Calu3 (cell line): ENCODE measurements at regions not wholly inside any gene's neighbourhood (a gene's known extent, or its start where the extent isn't known, plus 50 kb on each side); places are given as distances from the start of the nearest gene placed in this dataset.

Experiments
- BruUV-seq: library from RNA; stranded (reverse); fragments of 400-500 nt; replicated peaks from 2 replicates; lab custom pipeline; 2021; lab: Mats Ljungman, UMichigan
- CTCF ChIA-PET: fragments of 300-600 bp; sonication (Branson Sonifier 250); formaldehyde crosslinking; loops from one replicate; lab custom pipeline; 2022; ENCODE audit warnings: antibody characterized with exemption; lab: Charles Lee
- DNase-seq: peaks from one replicate; pipeline ENCODE4 v3.0.0; 2022
- H3K27ac Mint-ChIP-seq: one replicate; pipeline ENCODE4 v1.8.0; 2022; ENCODE audit warnings: mixed read lengths; ENCODE audit not compliant: unreplicated experiment
- H3K27me3 Mint-ChIP-seq: one replicate; pipeline ENCODE4 v1.8.0; 2022; ENCODE audit warnings: mixed read lengths; ENCODE audit not compliant: unreplicated experiment
- H3K36me3 Mint-ChIP-seq: one replicate; pipeline ENCODE4 v1.8.0; 2022; ENCODE audit warnings: mild to moderate bottlenecking, moderate library complexity, mixed read lengths; ENCODE audit not compliant: insufficient read depth, unreplicated experiment
- H3K4me1 Mint-ChIP-seq: one replicate; pipeline ENCODE4 v1.8.0; 2022; ENCODE audit warnings: mild to moderate bottlenecking, low read depth, mixed read lengths; ENCODE audit not compliant: unreplicated experiment
- H3K4me3 Mint-ChIP-seq: one replicate; pipeline ENCODE4 v1.8.0; 2022; ENCODE audit warnings: mild to moderate bottlenecking, low read depth, moderate library complexity, mixed read lengths; ENCODE audit not compliant: unreplicated experiment
- H3K9me3 Mint-ChIP-seq: one replicate; pipeline ENCODE4 v1.8.0; 2022; ENCODE audit warnings: low read depth, mixed read lengths; ENCODE audit not compliant: unreplicated experiment
- intact Hi-C: fragments of 100-400 bp; cut with micrococcal nuclease; formaldehyde crosslinking; loops from one replicate; pipeline ENCODE4 v1.10.0; 2022; ENCODE audit not compliant: unreplicated experiment
- TF ChIP-seq, protein P1 (sequence below): fragments of 200-600 bp; IDR thresholded peaks from one replicate; pipeline ENCODE4 v1.8.0; 2022; ENCODE audit warnings: antibody characterized with exemption; ENCODE audit not compliant: unreplicated experiment

DNA sequence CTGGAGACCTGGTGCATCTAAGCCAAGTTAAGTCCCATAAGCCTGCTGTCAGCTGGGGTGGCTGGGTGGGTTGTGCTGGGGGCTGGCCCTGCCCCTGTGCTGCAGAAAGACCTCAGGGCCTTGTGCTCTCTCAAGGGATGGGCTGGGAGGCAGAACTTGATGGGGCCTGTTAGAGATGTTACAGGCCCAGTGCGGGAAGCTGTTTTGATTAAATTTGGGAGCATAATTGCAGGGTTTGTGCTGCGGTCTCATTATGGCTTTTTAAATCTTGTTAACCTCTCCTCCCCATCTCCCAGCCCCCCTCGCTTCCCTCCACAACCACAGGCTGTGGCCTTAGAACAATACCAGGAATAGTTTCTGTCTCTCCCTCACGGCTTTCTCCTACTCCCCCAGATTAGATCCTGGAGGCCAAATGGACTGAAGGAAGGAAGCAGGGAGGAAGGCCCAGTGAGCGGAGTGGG lies 87.6 kb upstream of the TLE3 start:
- Mint-ChIP-seq H3K27ac (no peak overlapping the region), H3K9me3 (no peaks in the 10 kb centered on the region), H3K4me3 (no peak overlapping the region), H3K27me3 (peaks cover 66% of the 10 kb centered on the region), H3K4me1 (peaks cover 18% of the 10 kb centered on the region), H3K36me3 (no peaks in the 10 kb centered on the region)
- CTCF ChIA-PET = no interaction called here
- no TSS peak for BruUV-seq
- TF ChIP-seq, protein P1, sequence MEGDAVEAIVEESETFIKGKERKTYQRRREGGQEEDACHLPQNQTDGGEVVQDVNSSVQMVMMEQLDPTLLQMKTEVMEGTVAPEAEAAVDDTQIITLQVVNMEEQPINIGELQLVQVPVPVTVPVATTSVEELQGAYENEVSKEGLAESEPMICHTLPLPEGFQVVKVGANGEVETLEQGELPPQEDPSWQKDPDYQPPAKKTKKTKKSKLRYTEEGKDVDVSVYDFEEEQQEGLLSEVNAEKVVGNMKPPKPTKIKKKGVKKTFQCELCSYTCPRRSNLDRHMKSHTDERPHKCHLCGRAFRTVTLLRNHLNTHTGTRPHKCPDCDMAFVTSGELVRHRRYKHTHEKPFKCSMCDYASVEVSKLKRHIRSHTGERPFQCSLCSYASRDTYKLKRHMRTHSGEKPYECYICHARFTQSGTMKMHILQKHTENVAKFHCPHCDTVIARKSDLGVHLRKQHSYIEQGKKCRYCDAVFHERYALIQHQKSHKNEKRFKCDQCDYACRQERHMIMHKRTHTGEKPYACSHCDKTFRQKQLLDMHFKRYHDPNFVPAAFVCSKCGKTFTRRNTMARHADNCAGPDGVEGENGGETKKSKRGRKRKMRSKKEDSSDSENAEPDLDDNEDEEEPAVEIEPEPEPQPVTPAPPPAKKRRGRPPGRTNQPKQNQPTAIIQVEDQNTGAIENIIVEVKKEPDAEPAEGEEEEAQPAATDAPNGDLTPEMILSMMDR = no peak
- intact Hi-C loops = no loop called here
- DNase-seq = no peak

DNA sequence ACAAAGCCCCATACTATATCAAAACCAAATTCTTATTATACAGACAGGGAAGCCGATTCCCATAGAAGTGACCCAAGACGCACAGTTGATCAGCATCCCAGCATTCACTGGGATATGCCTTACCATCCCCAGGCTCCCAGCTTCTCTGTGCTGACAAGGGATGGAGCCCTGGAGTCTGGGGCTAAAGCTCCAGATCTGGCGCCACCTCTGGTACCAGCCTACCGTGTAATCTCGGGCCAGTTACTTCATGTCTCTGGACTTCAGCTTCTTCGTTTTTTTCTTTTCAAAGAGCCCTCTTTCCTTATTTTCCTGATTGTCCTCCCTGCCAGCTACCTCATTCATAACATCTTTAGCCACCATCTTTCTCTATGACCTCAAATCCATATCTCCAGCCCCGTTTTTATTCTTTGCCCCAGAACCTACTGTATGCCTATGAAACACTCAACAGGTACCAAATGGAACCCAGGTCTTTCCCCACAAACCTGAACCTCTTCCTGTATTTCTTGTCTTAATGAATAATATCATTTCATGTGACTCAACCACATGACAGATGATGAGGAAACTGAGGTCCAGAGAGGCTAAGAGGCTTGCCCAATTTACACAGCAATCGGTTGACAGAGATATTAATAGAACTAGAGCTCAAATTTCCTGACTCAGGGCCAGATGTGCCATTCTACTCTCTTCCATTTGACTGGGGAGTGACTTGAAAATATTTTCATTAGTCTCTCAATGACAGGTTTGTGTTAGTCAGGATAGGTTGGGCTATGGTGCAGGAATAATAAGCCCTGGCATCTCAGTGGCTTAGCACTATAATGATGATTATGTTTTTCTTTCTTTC lies 85.4 kb upstream of the TLE3 start:
- no peak for DNase-seq
- no TSS peak for BruUV-seq
- intact Hi-C loops = loop anchor here (5.0 kb wide), 1 partner anchor 56 kb away; no protein-coding TSS in a partner anchor
- H3K9me3 Mint-ChIP-seq = no peaks in the 10 kb centered on the region
- CTCF ChIA-PET = no interaction called here
- no peak overlapping the region for H3K4me3 Mint-ChIP-seq
- H3K4me1 Mint-ChIP-seq = peaks cover 22% of the 10 kb centered on the region
- no peak overlapping the region for H3K27ac Mint-ChIP-seq
- peaks cover 44% of the 10 kb centered on the region for H3K27me3 Mint-ChIP-seq
- TF ChIP-seq, protein P1 = no peak
- no peaks in the 10 kb centered on the region for H3K36me3 Mint-ChIP-seq

- TF ChIP-seq, protein P1 = no peak
- DNase-seq = no peak
- Mint-ChIP-seq H3K4me3 (no peak overlapping the region), H3K9me3 (no peaks in the 10 kb centered on the region), H3K4me1 (peaks cover 22% of the 10 kb centered on the region), H3K27me3 (peaks cover 30% of the 10 kb centered on the region), H3K27ac (peak overlapping the region; percentile 4), H3K36me3 (no peaks in the 10 kb centered on the region)
- intact Hi-C loops = loop anchor here (5.0 kb wide), 1 partner anchor 54 kb away; no protein-coding TSS in a partner anchor
- BruUV-seq = no TSS peak
- CTCF ChIA-PET = interaction anchor here (0.6 to 1.3 kb wide), 6 partner anchors 15 to 457 kb away, joined by 3 to 8 read pairs (median 3); partner anchors contain the start of gene TLE3
Observed at GRCh38 chr15:70181626-70182255, 84.0 kb upstream of the TLE3 start.

GRCh38 chr15:70180186-70180875 lies 82.6 kb upstream of the TLE3 start:
- Mint-ChIP-seq H3K9me3 (no peaks in the 10 kb centered on the region), H3K4me3 (no peak overlapping the region), H3K27ac (no peak overlapping the region), H3K27me3 (peaks cover 16% of the 10 kb centered on the region), H3K36me3 (no peaks in the 10 kb centered on the region), H3K4me1 (peaks cover 22% of the 10 kb centered on the region)
- DNase-seq = no peak
- CTCF ChIA-PET = interaction anchor here (0.5 to 1.3 kb wide), 7 partner anchors 16 to 712 kb away, joined by 3 to 5 read pairs (median 3); no protein-coding TSS in a partner anchor
- no TSS peak for BruUV-seq
- TF ChIP-seq, protein P1 = no peak
- intact Hi-C loops = loop anchor here (5.0 kb wide), 1 partner anchor 53 kb away; no protein-coding TSS in a partner anchor
